ENCODE measurements at regions not wholly inside any gene's neighbourhood (a gene's known extent, or its start where the extent isn't known, plus 50 kb on each side); places are given as distances from the start of the nearest gene placed in this dataset.

DNA sequence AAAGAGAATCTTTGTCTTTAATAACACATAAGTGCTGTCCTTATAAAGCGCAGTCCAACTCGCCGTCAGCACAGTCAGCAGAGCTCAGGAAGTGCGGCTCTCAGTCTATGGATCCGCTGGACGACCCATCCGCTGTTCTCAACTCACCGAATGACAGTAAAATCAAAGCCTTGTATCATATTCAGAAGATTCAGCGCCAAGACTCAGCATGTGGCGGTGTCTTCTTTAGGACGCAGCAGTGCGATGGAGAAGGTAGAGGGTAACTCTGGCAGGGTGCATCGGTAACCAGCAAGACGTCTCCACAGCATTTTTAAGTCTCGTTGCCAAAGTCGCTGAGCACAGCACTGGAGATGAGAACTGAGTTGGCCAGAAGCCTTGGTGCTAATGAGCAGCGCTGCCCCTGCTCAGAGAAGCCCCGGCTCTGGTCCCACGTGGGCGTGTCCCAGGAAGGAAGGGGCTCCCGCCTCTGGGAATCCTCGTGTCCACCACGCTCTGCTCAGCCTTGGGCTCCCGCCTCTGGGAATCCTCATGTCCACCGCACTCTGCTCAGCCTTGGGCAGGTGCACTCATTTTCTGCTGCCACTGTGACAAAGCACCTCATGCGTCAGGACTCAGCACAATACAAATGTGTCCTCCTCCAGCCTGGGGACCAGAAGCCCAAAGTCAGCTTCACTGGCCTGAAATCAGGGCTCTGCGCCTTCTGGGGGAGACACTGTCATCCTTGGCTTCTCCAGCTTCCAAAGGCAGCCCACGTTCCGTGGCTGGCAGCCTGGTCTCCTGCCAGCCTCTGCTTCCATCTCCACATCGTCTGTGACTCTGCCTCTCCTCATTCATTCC lies 238.0 kb upstream of the SALL3 start:
- Histone ChIP-seq H3K4me3 (ENCODE audit: low read length) (no peak overlapping the region), H2AFZ (ENCODE audit: low read depth, low read length) (no peak overlapping the region), H3K36me3 (replicated peaks; ENCODE audit: low read depth, low read length) (no peaks in the 10 kb centered on the region), H3K27ac (ENCODE audit: low read length) (no peak overlapping the region), H3K27me3 (ENCODE audit: low read depth, low read length) (no peaks in the 10 kb centered on the region), H3K4me2 (ENCODE audit: low read length) (no peak overlapping the region), H3K79me2 (ENCODE audit: low read length) (no peaks in the 10 kb centered on the region), H4K20me1 (ENCODE audit: insufficient read depth, low read length) (no peaks in the 10 kb centered on the region), H3K4me1 (ENCODE audit: low read length) (no peaks in the 10 kb centered on the region), H3K9me3 (ENCODE audit: insufficient read depth, low read length) (no peaks in the 10 kb centered on the region), H3K9ac (ENCODE audit: low read length) (no peak overlapping the region)
- no peak for TF ChIP-seq EZH2phosphoT487 (IDR thresholded peaks at IDR 0.05; ENCODE audit: low read depth)
- TF ChIP-seq, protein P1, sequence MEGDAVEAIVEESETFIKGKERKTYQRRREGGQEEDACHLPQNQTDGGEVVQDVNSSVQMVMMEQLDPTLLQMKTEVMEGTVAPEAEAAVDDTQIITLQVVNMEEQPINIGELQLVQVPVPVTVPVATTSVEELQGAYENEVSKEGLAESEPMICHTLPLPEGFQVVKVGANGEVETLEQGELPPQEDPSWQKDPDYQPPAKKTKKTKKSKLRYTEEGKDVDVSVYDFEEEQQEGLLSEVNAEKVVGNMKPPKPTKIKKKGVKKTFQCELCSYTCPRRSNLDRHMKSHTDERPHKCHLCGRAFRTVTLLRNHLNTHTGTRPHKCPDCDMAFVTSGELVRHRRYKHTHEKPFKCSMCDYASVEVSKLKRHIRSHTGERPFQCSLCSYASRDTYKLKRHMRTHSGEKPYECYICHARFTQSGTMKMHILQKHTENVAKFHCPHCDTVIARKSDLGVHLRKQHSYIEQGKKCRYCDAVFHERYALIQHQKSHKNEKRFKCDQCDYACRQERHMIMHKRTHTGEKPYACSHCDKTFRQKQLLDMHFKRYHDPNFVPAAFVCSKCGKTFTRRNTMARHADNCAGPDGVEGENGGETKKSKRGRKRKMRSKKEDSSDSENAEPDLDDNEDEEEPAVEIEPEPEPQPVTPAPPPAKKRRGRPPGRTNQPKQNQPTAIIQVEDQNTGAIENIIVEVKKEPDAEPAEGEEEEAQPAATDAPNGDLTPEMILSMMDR (IDR thresholded peaks at IDR 0.05; ENCODE audit: low read depth, low read length): no peak

DNA sequence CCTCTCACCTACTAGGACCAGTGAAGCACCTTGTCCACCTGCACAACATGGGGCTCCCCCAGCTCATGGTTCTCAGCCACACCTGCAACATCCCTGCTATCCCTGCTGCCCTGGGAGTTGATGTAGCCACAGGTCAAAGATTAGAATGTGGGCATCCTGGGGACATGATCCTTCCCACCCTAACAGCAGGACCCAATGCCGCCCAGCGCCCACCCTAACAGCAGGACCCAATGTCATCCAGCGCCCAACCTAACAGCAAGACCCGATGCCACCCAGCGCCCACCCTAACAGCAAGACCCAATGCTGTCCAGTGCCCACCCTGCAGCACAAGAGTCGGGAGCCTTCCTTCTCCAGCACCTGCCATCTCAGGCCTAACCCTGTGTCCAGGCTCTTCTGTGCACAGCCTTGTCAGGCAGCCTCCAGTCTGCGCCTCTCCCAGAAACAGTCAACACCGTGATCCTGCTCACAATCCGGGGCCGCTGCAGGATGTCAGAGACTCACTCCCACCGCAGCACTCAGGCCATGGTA lies 237.3 kb upstream of the SALL3 start:
- no peak for TF ChIP-seq EZH2phosphoT487 (IDR thresholded peaks at IDR 0.05; ENCODE audit: low read depth)
- TF ChIP-seq, protein P1 (IDR thresholded peaks at IDR 0.05; ENCODE audit: low read depth, low read length): no peak
- H4K20me1 ChIP-seq (ENCODE audit: insufficient read depth, low read length): no peaks in the 10 kb centered on the region
- H3K4me2 ChIP-seq (ENCODE audit: low read length): no peak overlapping the region
- H3K79me2 ChIP-seq (ENCODE audit: low read length): no peaks in the 10 kb centered on the region
- H3K9ac ChIP-seq (ENCODE audit: low read length): no peak overlapping the region
- H3K27me3 ChIP-seq (ENCODE audit: low read depth, low read length): 0 out of 2 replicates have a peak, but pooled peaks cover 3% of the 10 kb centered on the region
- no peak overlapping the region for H2AFZ ChIP-seq (ENCODE audit: low read depth, low read length)
- H3K4me1 ChIP-seq (ENCODE audit: low read length): no peaks in the 10 kb centered on the region
- no peak overlapping the region for H3K4me3 ChIP-seq (ENCODE audit: low read length)
- 0 out of 2 replicates have a peak, but pooled peaks cover 3% of the 10 kb centered on the region for H3K9me3 ChIP-seq (ENCODE audit: insufficient read depth, low read length)
- H3K27ac ChIP-seq (ENCODE audit: low read length): no peak overlapping the region
- no peaks in the 10 kb centered on the region for H3K36me3 ChIP-seq (replicated peaks; ENCODE audit: low read depth, low read length)

DNA sequence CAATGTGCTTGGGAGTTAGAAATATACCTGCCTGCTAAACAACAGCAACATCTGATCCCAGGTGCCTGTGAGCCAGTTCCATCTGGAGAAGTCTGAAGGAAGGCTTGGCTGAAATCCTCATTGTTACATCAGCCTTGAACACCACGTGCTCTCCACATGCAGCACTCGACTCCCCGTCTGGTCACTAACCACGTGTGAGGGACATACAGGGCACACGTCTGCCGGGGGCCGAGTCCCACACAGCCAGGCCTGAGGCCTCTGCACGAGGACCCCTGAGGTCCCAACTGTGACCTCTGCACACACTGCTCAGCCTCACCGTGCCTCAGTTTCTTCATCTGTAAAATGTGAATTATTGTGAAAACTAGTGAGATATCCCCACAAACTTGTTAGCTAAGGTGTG lies 236.5 kb upstream of the SALL3 start:
- Histone ChIP-seq H3K27ac (ENCODE audit: low read length) (no peak overlapping the region), H3K4me1 (ENCODE audit: low read length) (no peaks in the 10 kb centered on the region), H2AFZ (ENCODE audit: low read depth, low read length) (no peak overlapping the region), H3K27me3 (ENCODE audit: low read depth, low read length) (0 out of 2 replicates have a peak, but pooled peaks cover 3% of the 10 kb centered on the region), H3K79me2 (ENCODE audit: low read length) (no peaks in the 10 kb centered on the region), H3K9me3 (ENCODE audit: insufficient read depth, low read length) (0 out of 2 replicates have a peak, but pooled peaks cover 3% of the 10 kb centered on the region), H4K20me1 (ENCODE audit: insufficient read depth, low read length) (no peaks in the 10 kb centered on the region), H3K4me2 (ENCODE audit: low read length) (no peak overlapping the region), H3K9ac (ENCODE audit: low read length) (no peak overlapping the region), H3K4me3 (ENCODE audit: low read length) (no peak overlapping the region), H3K36me3 (replicated peaks; ENCODE audit: low read depth, low read length) (no peaks in the 10 kb centered on the region)
- TF ChIP-seq, protein P1 (IDR thresholded peaks at IDR 0.05; ENCODE audit: low read depth, low read length): no peak
- no peak for TF ChIP-seq EZH2phosphoT487 (IDR thresholded peaks at IDR 0.05; ENCODE audit: low read depth)

DNA sequence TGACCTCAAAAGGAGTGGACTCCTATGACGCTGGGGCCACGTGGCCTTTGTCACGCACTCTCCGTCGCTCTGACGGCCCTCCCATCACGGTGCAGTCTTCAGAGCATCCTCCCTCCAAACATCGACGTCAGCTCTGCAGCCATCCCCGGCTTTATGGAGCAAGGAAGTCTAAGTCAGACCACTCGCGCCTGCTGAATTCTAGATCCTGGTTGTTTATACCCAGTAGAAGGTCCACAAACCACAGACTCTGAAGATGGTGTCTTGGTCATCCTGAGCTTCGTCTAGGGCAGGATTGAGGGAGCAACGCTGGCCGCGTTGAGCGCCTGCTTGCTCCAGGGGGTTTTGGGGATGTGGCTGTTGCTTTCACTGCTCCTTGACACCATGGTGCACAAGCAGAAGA lies 228.0 kb upstream of the SALL3 start:
- Histone ChIP-seq H3K9ac (ENCODE audit: low read length) (no peak overlapping the region), H3K4me2 (ENCODE audit: low read length) (no peak overlapping the region), H4K20me1 (ENCODE audit: insufficient read depth, low read length) (no peaks in the 10 kb centered on the region), H2AFZ (ENCODE audit: low read depth, low read length) (no peak overlapping the region), H3K27ac (ENCODE audit: low read length) (no peak overlapping the region), H3K9me3 (ENCODE audit: insufficient read depth, low read length) (peaks cover 3% of the 10 kb centered on the region; the same call in 1 of the 2 replicates), H3K36me3 (replicated peaks; ENCODE audit: low read depth, low read length) (no peaks in the 10 kb centered on the region), H3K4me1 (ENCODE audit: low read length) (no peaks in the 10 kb centered on the region), H3K79me2 (ENCODE audit: low read length) (no peaks in the 10 kb centered on the region), H3K27me3 (ENCODE audit: low read depth, low read length) (0 out of 2 replicates have a peak, but pooled peaks cover 3% of the 10 kb centered on the region), H3K4me3 (ENCODE audit: low read length) (no peak overlapping the region)
- TF ChIP-seq, protein P1 (IDR thresholded peaks at IDR 0.05; ENCODE audit: low read depth, low read length): no peak
- no peak for TF ChIP-seq EZH2phosphoT487 (IDR thresholded peaks at IDR 0.05; ENCODE audit: low read depth)
